ENCODE measurements at regions not wholly inside any gene's neighbourhood (a gene's known extent, or its start where the extent isn't known, plus 50 kb on each side); places are given as distances from the start of the nearest gene placed in this dataset.

DNA sequence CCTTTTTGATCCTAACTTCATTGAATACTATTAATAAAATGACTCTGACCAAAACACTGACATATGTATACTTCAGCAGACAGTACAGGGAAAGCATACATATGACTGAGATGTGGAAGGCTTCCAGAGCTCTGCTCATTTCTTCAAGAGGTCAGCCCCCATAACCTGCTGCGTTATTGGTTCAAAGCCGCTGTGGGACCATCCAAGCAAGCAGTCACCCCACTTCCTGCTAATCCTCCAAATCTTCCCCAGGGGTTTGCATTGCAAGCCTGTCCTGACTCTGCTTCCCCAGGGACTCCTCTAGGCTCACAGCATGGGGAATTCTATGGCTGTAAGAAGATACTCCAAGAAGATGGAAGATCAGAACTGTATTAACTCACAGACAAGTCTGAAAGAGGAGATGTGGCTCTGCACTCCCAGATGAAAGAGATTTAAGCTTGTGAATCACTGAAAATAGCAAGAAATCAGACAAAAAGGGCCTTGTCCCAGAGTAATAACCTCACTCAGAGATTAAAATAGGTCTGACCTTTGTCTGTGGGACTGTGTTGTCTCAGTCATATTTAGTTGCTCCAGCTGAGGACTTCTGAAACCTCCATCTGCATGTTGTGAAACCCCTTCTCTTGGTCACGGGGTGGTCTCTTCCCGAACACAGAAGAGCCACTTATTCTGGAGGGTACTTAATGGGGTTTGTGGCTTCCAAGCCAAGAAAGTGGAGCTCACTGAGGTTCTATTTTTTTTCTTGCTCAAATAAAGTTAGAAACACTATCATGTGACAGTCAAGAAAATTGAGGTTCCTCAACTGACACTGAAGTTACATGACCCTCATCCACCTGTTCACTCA lies 101.5 kb upstream of the MARCKS start:
- H3K36me3 ChIP-seq (ENCODE audit: control insufficient read depth in 1 of 2, insufficient read depth in 2 of 2, low read length in 2 of 2): no peaks in the 10 kb centered on the region
- no peak for DNase-seq (ENCODE audit: low read depth, low spot score)
- H3K4me2 ChIP-seq (ENCODE audit: low read length): no peak overlapping the region
- no TSS peak for BruUV-seq (replicated peaks)
- no peaks in the 10 kb centered on the region for H4K20me1 ChIP-seq (ENCODE audit: insufficient read depth)
- no peak for ATAC-seq
- ChIA-PET RAD21 (ENCODE audit: low non-redundant PET in 1 of 2, low total read pairs in 2 of 2, uncharacterized antibody in 2 of 2, unreplicated experiment in 2 of 2) (no interaction called here), CTCF (no interaction called here), POLR2A (no interaction called here)
- no peaks in the 10 kb centered on the region for H3K9me3 ChIP-seq (ENCODE audit: control insufficient read depth in 1 of 2, insufficient read depth in 1 of 2, low read depth in 1 of 2, low read length in 2 of 2)
- no peak overlapping the region for H3K4me3 ChIP-seq (replicated peaks in 1 of 2; ENCODE audit: low read depth in 1 of 2, low read length in 2 of 2)
- H3K27me3 ChIP-seq (ENCODE audit: insufficient read depth, low read length): no peaks in the 10 kb centered on the region
- H2AFZ ChIP-seq (ENCODE audit: low read depth, low read length, poor library complexity, severe bottlenecking): no peak overlapping the region
- H3K4me1 ChIP-seq (ENCODE audit: control insufficient read depth in 1 of 2, insufficient read depth in 2 of 2, low read length in 2 of 2): no peaks in the 10 kb centered on the region
- H3K79me2 ChIP-seq (ENCODE audit: insufficient read depth, low read length): no peaks in the 10 kb centered on the region
- H3K9ac ChIP-seq (ENCODE audit: low read length): no peak overlapping the region
- no peaks in the 10 kb centered on the region for H3K9me2 ChIP-seq (ENCODE audit: insufficient read depth)
- no peak overlapping the region for H3K27ac ChIP-seq (ENCODE audit: low read depth, low read length)
- intact Hi-C loops (cut with micrococcal nuclease): no loop called here
- no peak for TF ChIP-seq FOSL1 (IDR thresholded peaks at IDR 0.05; ENCODE audit: low read depth)
- TF ChIP-seq YY1 (IDR thresholded peaks at IDR 0.05; ENCODE audit: extremely low read depth, insufficient replicate concordance, low read depth, low read length): no peak
- no peak for TF ChIP-seq POLR2AphosphoS5 (IDR thresholded peaks at IDR 0.05; ENCODE audit: low read depth, low read length)
- TF ChIP-seq JUND (IDR thresholded peaks at IDR 0.05): no peak
- TF ChIP-seq CTCF (IDR thresholded peaks at IDR 0.05 in 2 of 3, conservative IDR thresholded peaks at IDR 0.05 in 1 of 3; ENCODE audit: borderline replicate concordance in 1 of 3, insufficient read depth in 1 of 3, low read depth in 2 of 3, low read length in 2 of 3): no peak
- TF ChIP-seq ZNF274 (IDR thresholded peaks at IDR 0.05; ENCODE audit: low read depth, low read length): no peak
- TF ChIP-seq EZH2phosphoT487 (IDR thresholded peaks at IDR 0.05; ENCODE audit: borderline replicate concordance): no peak
- no peak for TF ChIP-seq ZFX (IDR thresholded peaks at IDR 0.05)
- no peak for TF ChIP-seq SP1 (IDR thresholded peaks at IDR 0.05; ENCODE audit: low read depth)
- TF ChIP-seq, protein P1, sequence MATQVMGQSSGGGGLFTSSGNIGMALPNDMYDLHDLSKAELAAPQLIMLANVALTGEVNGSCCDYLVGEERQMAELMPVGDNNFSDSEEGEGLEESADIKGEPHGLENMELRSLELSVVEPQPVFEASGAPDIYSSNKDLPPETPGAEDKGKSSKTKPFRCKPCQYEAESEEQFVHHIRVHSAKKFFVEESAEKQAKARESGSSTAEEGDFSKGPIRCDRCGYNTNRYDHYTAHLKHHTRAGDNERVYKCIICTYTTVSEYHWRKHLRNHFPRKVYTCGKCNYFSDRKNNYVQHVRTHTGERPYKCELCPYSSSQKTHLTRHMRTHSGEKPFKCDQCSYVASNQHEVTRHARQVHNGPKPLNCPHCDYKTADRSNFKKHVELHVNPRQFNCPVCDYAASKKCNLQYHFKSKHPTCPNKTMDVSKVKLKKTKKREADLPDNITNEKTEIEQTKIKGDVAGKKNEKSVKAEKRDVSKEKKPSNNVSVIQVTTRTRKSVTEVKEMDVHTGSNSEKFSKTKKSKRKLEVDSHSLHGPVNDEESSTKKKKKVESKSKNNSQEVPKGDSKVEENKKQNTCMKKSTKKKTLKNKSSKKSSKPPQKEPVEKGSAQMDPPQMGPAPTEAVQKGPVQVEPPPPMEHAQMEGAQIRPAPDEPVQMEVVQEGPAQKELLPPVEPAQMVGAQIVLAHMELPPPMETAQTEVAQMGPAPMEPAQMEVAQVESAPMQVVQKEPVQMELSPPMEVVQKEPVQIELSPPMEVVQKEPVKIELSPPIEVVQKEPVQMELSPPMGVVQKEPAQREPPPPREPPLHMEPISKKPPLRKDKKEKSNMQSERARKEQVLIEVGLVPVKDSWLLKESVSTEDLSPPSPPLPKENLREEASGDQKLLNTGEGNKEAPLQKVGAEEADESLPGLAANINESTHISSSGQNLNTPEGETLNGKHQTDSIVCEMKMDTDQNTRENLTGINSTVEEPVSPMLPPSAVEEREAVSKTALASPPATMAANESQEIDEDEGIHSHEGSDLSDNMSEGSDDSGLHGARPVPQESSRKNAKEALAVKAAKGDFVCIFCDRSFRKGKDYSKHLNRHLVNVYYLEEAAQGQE (IDR thresholded peaks at IDR 0.05; ENCODE audit: low read depth): no peak
